ENCODE measurements at regions not wholly inside any gene's neighbourhood (a gene's known extent, or its start where the extent isn't known, plus 50 kb on each side); places are given as distances from the start of the nearest gene placed in this dataset.

DNA sequence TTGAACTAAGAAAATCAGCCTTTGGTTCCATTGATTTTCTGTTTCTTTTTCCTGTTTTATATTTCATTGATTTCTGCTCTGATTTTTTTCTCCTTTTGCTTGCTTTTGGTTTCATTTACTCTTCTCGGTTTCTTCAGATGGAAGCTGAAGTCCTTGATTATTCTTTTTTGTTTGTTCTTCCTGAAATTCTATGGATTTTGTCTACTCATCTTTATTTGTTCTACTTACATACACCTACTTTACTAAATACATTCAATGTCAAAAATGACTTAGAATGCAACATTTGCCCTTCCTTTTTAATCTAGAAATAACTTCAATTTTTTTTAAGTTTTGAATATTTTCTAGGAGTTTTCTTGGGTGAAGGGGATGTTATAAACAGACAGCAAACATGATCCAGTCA, 612.5 kb downstream of the METTL4 start:
- ChIA-PET CTCF (no interaction called here), POLR2A (no interaction called here)

DNA sequence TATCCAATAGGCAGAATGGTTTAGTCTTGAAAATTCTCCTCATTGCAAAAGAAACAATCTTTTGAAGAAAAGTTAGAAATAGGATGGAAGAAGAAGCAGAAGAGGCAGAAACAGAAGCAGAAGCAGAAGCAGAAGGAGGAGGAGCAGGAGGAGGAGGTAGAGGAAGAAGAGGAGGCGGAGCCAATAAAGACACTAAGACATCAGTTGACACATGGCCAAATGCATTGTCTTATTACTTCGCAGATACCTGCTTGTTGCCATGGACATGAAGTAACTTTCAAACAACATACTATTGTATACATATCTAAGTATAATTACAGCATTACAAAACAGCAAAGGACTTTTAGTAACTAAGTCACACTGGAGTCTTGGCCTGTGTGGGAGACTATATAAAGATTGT, 606.3 kb downstream of the METTL4 start:
- H3K27ac ChIP-seq (ENCODE audit: low read depth in 2 of 2, low read length in 1 of 2): no peak overlapping the region
- no peak overlapping the region for H3K9ac ChIP-seq
- H3K36me3 ChIP-seq (replicated peaks in 1 of 2; ENCODE audit: control insufficient read depth in 1 of 2, insufficient read depth in 2 of 2, low read length in 1 of 2): no peaks in the 10 kb centered on the region
- TF ChIP-seq TAF1 (IDR thresholded peaks at IDR 0.05; ENCODE audit: borderline replicate concordance, low read depth, low read length): no peak
- no peak for TF ChIP-seq SIN3A (IDR thresholded peaks at IDR 0.05; ENCODE audit: borderline replicate concordance, low read depth, low read length)
- TF ChIP-seq, protein P1, sequence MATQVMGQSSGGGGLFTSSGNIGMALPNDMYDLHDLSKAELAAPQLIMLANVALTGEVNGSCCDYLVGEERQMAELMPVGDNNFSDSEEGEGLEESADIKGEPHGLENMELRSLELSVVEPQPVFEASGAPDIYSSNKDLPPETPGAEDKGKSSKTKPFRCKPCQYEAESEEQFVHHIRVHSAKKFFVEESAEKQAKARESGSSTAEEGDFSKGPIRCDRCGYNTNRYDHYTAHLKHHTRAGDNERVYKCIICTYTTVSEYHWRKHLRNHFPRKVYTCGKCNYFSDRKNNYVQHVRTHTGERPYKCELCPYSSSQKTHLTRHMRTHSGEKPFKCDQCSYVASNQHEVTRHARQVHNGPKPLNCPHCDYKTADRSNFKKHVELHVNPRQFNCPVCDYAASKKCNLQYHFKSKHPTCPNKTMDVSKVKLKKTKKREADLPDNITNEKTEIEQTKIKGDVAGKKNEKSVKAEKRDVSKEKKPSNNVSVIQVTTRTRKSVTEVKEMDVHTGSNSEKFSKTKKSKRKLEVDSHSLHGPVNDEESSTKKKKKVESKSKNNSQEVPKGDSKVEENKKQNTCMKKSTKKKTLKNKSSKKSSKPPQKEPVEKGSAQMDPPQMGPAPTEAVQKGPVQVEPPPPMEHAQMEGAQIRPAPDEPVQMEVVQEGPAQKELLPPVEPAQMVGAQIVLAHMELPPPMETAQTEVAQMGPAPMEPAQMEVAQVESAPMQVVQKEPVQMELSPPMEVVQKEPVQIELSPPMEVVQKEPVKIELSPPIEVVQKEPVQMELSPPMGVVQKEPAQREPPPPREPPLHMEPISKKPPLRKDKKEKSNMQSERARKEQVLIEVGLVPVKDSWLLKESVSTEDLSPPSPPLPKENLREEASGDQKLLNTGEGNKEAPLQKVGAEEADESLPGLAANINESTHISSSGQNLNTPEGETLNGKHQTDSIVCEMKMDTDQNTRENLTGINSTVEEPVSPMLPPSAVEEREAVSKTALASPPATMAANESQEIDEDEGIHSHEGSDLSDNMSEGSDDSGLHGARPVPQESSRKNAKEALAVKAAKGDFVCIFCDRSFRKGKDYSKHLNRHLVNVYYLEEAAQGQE (IDR thresholded peaks at IDR 0.05; ENCODE audit: low read depth, low read length): no peak
- no peak for TF ChIP-seq FOXM1 (IDR thresholded peaks at IDR 0.05; ENCODE audit: low read depth)
- no peak for TF ChIP-seq EZH2phosphoT487 (IDR thresholded peaks at IDR 0.05; ENCODE audit: borderline replicate concordance, low read depth)
- no peak for TF ChIP-seq SMC3 (IDR thresholded peaks at IDR 0.05; ENCODE audit: low read depth, low read length)
- TF ChIP-seq, protein P2, sequence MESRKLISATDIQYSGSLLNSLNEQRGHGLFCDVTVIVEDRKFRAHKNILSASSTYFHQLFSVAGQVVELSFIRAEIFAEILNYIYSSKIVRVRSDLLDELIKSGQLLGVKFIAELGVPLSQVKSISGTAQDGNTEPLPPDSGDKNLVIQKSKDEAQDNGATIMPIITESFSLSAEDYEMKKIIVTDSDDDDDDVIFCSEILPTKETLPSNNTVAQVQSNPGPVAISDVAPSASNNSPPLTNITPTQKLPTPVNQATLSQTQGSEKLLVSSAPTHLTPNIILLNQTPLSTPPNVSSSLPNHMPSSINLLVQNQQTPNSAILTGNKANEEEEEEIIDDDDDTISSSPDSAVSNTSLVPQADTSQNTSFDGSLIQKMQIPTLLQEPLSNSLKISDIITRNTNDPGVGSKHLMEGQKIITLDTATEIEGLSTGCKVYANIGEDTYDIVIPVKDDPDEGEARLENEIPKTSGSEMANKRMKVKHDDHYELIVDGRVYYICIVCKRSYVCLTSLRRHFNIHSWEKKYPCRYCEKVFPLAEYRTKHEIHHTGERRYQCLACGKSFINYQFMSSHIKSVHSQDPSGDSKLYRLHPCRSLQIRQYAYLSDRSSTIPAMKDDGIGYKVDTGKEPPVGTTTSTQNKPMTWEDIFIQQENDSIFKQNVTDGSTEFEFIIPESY (IDR thresholded peaks at IDR 0.05; ENCODE audit: borderline replicate concordance, low read depth): no peak
- TF ChIP-seq POLR2AphosphoS5 (IDR thresholded peaks at IDR 0.05; ENCODE audit: low read depth, low read length): no peak
- no peak for TF ChIP-seq FOXJ3 (CRISPR knock-in tag; IDR thresholded peaks at IDR 0.05)
- TF ChIP-seq RCOR1 (IDR thresholded peaks at IDR 0.05; ENCODE audit: low read length): no peak
- no peak for TF ChIP-seq TCF12 (IDR thresholded peaks at IDR 0.05)
- TF ChIP-seq JUND (IDR thresholded peaks at IDR 0.05): no peak
- no peak for TF ChIP-seq CHD2 (IDR thresholded peaks at IDR 0.05; ENCODE audit: low read length, partially characterized antibody)
- TF ChIP-seq FOSL2 (IDR thresholded peaks at IDR 0.05; ENCODE audit: borderline replicate concordance, low read depth): no peak
- no peak for TF ChIP-seq NRF1 (IDR thresholded peaks at IDR 0.05; ENCODE audit: low read depth, low read length)
- TF ChIP-seq ELF1 (IDR thresholded peaks at IDR 0.05): no peak
- TF ChIP-seq MXI1 (IDR thresholded peaks at IDR 0.05; ENCODE audit: low read depth, low read length): no peak
- no peak for TF ChIP-seq MAX (IDR thresholded peaks at IDR 0.05; ENCODE audit: low read depth)
- no peak for TF ChIP-seq GABPA (IDR thresholded peaks at IDR 0.05; ENCODE audit: low read depth)
- no peak for DNase-seq
- no peaks in the 10 kb centered on the region for H3K79me2 ChIP-seq (ENCODE audit: insufficient read depth)
- no peaks in the 10 kb centered on the region for H3K4me1 ChIP-seq (ENCODE audit: control insufficient read depth in 1 of 2, insufficient read depth in 2 of 2, low read depth in 1 of 2, low read length in 1 of 2)
- no peaks in the 10 kb centered on the region for H3K27me3 ChIP-seq (ENCODE audit: insufficient read depth)
- CTCF ChIA-PET: no interaction called here
- H2AFZ ChIP-seq (ENCODE audit: low read depth): no peak overlapping the region
- no peaks in the 10 kb centered on the region for H3F3A ChIP-seq (replicated peaks; ENCODE audit: insufficient read depth)
- no peak overlapping the region for H3K4me2 ChIP-seq
- no peaks in the 10 kb centered on the region for H3K9me2 ChIP-seq
- no peaks in the 10 kb centered on the region for H4K20me1 ChIP-seq (ENCODE audit: insufficient read depth)
- 0% methylated on average over 2 of the region's 2 CpGs for WGBS (ENCODE audit: low lambda C conversion rate)
- no peak overlapping the region for H3K4me3 ChIP-seq (ENCODE audit: low read depth in 2 of 2, low read length in 1 of 2)
- no peaks in the 10 kb centered on the region for H3K9me3 ChIP-seq
- POLR2A ChIA-PET: no interaction called here

More for the DNA sequence above, 612.5 kb downstream of the METTL4 start:
- H3K4me3 ChIP-seq (ENCODE audit: low read depth in 2 of 2, low read length in 1 of 2): no peak overlapping the region
- H2AFZ ChIP-seq (ENCODE audit: low read depth): no peak overlapping the region
- 2% methylated on average over 1 of the region's 1 CpG for WGBS (ENCODE audit: low lambda C conversion rate)
- H3K9me2 ChIP-seq: peaks cover 3% of the 10 kb centered on the region; the same call in 1 of the 2 replicates
- no peaks in the 10 kb centered on the region for H3F3A ChIP-seq (replicated peaks; ENCODE audit: insufficient read depth)
- no peak overlapping the region for H3K4me2 ChIP-seq
- no peaks in the 10 kb centered on the region for H3K4me1 ChIP-seq (ENCODE audit: control insufficient read depth in 1 of 2, insufficient read depth in 2 of 2, low read depth in 1 of 2, low read length in 1 of 2)
- TF ChIP-seq NRF1 (IDR thresholded peaks at IDR 0.05; ENCODE audit: low read depth, low read length) (no peak), JUND (IDR thresholded peaks at IDR 0.05) (no peak), MXI1 (IDR thresholded peaks at IDR 0.05; ENCODE audit: low read depth, low read length) (no peak), TEAD4 (IDR thresholded peaks at IDR 0.05; ENCODE audit: borderline replicate concordance, insufficient read depth) (no peak), ELF1 (IDR thresholded peaks at IDR 0.05) (no peak), CHD2 (IDR thresholded peaks at IDR 0.05; ENCODE audit: low read length, partially characterized antibody) (no peak), FOXM1 (IDR thresholded peaks at IDR 0.05; ENCODE audit: low read depth) (no peak), EP300 (IDR thresholded peaks at IDR 0.05; ENCODE audit: borderline replicate concordance in 1 of 2, low read depth in 1 of 2, low read length in 1 of 2) (no peak)
- TF ChIP-seq, protein P3, sequence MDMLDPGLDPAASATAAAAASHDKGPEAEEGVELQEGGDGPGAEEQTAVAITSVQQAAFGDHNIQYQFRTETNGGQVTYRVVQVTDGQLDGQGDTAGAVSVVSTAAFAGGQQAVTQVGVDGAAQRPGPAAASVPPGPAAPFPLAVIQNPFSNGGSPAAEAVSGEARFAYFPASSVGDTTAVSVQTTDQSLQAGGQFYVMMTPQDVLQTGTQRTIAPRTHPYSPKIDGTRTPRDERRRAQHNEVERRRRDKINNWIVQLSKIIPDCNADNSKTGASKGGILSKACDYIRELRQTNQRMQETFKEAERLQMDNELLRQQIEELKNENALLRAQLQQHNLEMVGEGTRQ (IDR thresholded peaks at IDR 0.05; ENCODE audit: borderline replicate concordance, low read depth, low read length): no peak
- no peak for DNase-seq
- no peaks in the 10 kb centered on the region for H3K27me3 ChIP-seq (ENCODE audit: insufficient read depth)
- H3K79me2 ChIP-seq (ENCODE audit: insufficient read depth): no peaks in the 10 kb centered on the region
- H3K9me3 ChIP-seq: no peaks in the 10 kb centered on the region
- no peaks in the 10 kb centered on the region for H4K20me1 ChIP-seq (ENCODE audit: insufficient read depth)
- H3K36me3 ChIP-seq (replicated peaks in 1 of 2; ENCODE audit: control insufficient read depth in 1 of 2, insufficient read depth in 2 of 2, low read length in 1 of 2): no peaks in the 10 kb centered on the region
- no peak overlapping the region for H3K27ac ChIP-seq (ENCODE audit: low read depth in 2 of 2, low read length in 1 of 2)
- no peak overlapping the region for H3K9ac ChIP-seq

All from SK-N-SH (cell line).